ENCODE measurements at regions not wholly inside any gene's neighbourhood (a gene's known extent, or its start where the extent isn't known, plus 50 kb on each side); places are given as distances from the start of the nearest gene placed in this dataset.

DNA sequence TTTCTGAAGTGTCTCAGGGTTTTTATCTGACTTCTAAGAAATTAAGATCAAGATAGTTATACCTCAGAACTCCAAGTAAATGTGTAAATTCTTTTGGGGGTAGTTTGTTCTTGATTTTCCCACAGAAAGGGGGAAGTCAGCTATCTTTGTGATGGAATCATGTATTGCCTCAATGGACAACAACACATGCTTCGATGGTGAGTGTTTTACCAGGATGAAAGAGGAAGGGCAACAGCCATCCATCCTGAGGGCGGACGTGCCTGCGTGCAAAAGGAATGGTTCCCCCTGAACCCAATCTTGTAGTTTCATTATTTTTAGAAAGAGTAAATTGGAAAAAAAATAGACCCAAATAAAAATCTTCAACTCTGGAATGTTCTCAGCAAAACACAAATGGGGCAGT is 67.2 kb upstream of the ZPBP start:
- DNase-seq: no peak

DNA sequence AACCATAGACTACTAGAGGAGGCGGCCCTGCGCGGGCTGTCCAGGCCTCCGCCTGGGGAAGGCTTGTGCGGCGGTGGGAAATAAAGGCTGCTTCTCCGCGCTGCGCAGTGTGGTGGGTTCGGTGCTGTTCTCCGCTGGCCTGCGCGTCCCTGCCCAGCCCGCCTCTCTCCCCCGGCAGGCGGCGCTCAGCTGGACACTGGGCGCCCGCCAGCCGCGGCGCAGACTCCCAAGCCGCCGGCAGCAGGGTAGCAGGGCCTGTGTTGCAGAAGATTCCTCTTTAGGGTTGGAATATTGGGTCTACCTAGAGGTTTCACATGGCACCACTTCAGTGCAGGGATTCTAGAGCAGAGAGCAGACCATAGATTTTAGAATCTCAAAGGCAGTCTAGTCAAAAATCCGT is 66.1 kb upstream of the ZPBP start:
- no peak for DNase-seq

DNA sequence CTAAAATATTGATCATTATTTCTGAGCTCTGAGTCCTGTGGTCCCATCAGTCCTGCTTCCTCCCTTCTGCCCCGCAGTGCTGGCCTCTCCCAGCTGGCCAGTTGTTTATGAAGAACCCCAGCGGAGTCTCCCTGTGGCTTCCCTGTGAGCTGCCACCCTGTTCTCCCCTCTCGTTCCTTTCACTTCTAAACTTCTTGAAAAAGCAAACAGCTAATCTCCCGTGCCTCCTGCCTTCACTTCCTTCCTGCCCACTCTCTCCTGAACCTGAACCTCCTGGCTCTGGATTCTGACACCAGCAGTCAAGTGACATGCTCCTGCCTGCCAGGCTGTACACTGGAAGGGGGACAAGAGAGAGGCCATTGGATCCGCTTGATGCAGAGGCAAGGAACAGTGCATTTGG is 63.7 kb upstream of the ZPBP start:
- DNase-seq: no peak

DNA sequence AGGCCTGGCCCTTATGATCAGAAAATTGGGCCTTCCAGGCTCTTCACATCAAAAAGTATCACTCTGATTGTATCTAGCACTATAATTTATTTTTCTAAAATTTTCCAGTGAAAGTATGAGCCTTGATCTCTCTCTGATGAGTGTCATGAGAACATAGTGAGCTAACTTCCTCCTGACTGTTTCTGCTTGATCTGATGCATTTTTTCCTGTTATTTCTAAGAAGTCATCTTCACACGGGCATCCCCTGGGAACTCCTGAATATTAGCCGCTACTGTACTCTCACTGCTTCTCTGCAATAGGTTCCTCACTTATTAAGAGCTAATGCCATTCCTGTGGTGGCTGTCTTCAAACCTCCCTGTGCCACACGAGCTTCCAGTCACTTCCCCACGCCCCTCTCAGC is 63.1 kb upstream of the ZPBP start:
- DNase-seq: no peak

DNA sequence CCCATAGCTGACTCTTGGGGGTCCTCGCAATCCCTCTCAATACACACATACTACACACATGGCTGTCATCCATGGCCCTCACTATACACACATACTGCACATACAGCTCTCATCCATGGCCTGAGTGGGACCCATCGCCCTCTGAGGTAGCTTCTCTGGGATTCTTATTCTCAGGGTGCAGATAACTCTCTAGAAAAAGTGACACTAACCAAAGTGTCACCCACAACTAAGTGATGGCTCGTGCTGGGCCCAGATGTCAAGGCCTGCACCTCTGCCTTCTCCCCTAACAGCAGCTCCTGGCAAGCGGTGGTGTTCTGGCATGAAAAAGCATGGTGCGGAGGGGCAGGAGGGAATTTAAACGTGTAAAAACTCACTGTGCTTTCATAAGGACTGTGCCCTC is 62.7 kb upstream of the ZPBP start:
- DNase-seq: no peak

DNA sequence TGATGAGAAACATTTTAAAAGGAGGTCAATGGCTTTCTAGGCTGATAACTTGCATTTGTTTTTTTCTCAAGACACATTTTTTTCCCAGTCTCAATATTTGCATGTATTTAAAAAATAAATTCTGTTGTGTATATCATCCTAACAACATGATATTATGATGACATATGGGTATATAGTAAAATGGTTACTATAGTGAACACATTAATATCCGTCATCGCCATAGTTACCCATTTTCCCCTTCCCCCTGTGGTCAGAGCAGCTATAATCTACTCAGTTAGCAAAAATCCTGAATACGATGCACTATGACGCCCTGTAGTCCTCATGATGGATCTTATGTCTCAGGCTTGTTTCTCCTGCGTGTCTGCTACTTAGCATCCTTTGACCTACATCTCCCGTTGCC is 60.9 kb upstream of the ZPBP start:
- no peak for DNase-seq

DNA sequence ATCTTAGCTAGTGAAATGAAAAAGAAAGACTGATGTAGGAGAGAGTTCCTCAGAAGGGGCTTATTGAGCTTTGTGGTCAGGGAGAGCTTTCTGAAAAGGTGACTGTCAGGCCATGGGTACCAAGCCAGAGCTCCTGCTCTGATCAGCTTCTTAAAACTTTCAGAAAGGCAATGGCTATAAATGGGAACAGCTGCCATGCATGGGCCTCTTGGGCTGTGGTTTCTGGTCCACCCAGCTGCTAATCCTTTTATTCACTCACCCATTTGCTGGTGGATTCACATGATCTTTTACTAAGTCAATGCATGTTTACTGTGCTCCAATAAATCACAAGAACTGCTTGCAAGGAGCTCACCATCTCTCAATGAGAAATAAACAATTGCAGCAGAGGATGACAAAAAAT is 60.1 kb upstream of the ZPBP start:
- DNase-seq: no peak

DNA sequence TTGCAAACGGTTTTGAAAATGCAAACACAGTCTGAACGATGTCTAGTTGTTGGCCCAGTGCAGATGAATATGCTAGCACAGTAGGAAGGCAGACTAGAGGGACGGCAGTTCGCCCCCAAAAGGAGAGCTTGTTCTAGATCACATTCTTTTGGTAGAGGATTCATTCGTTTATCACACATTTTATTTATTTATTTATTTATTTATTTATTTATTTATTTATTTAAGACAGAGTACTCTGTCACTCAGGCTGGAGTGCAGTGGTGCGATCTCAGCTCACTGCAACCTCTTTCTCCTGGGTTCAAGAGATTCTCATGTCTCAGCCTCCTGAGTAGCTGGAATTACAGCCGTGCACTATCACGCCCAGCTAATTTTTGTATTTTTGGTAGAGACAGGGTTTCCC is 59.4 kb upstream of the ZPBP start:
- no peak for DNase-seq

DNA sequence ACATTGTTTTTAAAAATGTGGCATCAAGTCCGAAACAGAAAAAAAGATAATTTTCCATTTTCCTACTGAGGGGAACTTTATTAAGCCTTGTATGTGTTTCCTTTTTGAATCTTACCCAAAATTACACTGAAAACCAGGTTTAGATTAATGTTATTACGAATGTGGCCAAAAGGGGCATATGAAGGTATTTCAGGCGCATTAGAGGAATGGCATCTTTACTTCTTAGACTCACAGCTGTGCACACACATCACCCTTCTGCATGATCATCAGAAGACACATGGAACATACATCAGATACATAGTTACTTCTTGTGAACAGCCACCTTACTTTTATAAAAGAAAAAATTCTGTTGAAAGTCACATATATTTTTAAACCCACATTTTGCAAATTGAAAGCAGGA is 58.6 kb upstream of the ZPBP start:
- DNase-seq: no peak

DNA sequence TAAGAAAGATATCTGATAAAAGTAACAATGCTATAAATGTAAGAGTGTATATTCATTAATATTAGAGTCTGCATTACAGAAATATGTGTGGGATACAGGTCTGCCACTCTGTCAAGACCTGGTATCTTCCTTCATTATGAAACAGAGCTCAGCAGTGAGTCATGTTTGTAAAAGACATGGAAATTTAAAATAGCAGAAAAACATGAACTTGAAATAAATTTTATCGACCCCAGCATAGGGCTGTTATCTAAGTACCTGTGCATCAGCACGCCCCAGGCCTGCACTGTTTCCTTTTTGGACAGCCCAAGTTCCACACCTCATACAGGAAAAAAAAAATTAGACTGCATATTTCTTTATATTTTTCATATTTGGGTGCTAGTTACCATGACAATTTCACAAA is 58.0 kb upstream of the ZPBP start:
- no peak for DNase-seq

DNA sequence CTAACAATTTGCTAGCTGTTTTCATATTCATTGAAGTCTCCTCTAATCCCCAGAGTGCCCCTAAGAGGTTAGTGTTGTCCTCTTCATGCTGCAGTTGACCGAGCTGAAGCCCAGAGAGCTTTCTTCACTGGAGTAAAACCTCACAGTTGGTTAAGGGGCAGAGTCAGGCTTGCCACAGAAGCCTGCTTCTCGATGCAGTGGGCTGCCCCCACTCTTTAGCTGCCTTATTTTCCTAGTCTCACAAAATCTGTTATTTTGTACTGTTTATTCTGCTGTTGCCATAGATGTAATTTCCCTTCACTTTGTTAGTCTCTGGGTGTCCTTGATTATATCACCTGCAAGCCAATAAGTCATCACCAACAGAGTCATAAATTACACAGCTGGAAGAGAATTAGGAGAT is 56.3 kb upstream of the ZPBP start:
- no peak for DNase-seq

DNA sequence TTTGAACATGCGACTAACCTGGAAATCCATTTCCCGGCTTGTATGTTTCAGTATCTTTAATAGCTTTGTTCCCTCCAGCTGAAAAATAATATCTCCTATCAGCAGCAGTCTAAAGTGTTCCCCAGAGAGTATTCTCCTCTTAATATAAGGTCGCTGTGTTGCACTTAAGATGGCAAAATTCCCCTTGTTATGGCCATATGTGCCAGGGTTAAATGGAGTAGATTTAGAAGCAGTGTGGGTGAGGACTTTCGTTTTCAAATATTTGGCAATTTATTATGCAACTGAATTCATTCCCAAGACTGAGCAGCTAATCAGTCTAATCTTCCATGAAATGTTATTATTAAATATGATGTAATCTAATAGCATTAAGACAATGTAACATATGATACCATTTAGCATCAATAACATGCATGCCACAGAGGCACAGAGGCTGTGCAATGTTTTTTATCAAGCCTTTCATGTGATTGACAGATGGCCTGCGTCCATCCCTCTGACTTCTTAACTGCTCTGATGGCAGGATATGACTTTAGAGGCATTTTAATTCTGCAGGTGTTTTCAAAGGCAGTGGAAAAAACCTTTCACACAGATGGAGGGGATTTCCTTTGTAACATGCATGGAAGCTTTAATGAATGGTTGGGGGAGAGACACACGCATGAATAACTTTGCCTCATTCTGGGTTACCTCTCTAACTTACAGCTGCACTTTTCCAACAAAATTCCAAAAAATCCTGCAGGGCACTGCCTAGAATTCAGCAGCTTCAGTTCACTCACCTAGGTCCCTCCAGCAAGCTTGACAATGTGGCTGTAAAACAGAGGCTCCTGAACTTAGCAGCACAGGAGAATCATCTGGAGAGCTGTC is 55.1 kb upstream of the ZPBP start:
- DNase-seq: no peak

DNA sequence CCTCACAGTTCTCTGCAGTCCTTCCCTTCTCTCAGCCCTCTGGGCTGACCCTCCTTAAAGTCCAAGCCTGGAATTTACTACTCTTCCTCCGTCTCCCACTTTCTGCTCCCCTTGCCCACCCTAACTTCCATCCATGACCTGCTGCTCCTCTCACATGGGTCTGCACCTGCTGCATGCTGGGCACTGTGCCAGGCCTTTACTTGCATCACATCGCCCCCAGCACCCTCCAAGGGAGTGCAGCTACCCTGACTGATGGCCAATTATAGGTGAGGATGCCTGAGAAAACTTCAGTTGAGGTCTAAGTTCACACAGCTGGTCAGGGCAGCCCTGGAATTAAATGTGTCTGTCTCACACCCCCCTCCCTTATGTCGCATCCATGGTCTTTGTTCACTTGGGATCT is 53.6 kb upstream of the ZPBP start:
- DNase-seq: no peak

DNA sequence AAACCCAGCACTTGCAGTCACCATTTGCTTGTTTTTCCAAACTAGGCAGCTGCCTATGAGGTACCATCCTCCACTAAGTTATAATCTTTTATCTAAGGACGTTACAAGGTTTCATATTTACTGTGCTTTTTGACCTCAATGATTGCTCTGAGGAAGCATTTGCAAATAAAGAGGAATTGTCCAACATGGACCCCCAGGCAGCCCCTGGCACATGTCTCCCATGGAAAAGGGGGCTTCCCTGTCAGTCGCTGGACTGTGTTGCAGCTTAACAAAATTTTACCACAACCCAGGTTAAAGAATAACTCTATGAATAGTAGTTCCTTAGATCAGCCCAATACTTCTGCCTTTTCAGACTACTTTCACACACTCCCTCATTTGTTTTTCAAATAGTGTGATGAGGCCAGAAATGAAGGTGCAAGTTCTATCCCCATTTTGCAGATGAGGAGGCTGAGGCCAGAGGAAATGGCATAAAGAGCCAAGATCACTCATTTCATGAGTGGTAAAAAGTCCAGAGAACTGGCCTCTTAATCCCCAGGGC is 52.8 kb upstream of the ZPBP start:
- DNase-seq: no peak

DNA sequence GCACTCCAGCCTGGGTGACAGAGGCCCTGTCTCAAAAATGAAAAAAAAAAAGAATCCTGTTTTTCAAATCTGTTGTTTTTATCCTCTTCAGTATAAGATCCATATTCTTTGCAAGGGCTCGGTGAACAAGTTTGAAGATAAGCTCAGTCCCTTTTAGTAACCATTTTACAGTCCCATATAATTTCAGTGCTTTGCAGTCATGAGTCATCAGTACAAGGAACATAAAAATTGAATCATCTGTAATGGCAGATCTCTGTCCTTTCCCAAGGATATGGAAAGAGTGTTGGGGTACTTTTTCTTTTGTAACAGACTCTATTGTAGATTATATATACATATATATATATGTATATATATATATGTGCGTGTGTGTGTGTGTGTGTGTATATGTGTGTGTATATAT is 52.2 kb upstream of the ZPBP start:
- no peak for DNase-seq

All from SIG-M5 (cell line).